Muscle layer of colon (tissue), 2 donors: ENCODE measurements at regions not wholly inside any gene's neighbourhood (a gene's known extent, or its start where the extent isn't known, plus 50 kb on each side); places are given as distances from the start of the nearest gene placed in this dataset.

ENCODE experiments used
- H3K27ac ChIP-seq: one replicate; pipeline ENCODE4 v1.7.0; 2013; ENCODE audit warnings: low read depth, mild to moderate bottlenecking, low read length, moderate library complexity
- H3K27me3 ChIP-seq, 2 donors: one replicate each; pipeline ENCODE4 v1.7.0; 2013; ENCODE audit warnings: low read length in 2 of 2, mild to moderate bottlenecking in 2 of 2; ENCODE audit not compliant: insufficient read depth in 2 of 2, control insufficient read depth in 1 of 2
- H3K36me3 ChIP-seq: one replicate; pipeline ENCODE4 v1.7.0; 2013; ENCODE audit warnings: mild to moderate bottlenecking, low read length; ENCODE audit not compliant: insufficient read depth
- H3K4me1 ChIP-seq: one replicate; pipeline ENCODE4 v1.7.0; 2013; ENCODE audit warnings: mild to moderate bottlenecking, low read length; ENCODE audit not compliant: insufficient read depth
- H3K4me3 ChIP-seq, 2 donors: one replicate each; pipeline ENCODE4 v1.7.0; 2013; ENCODE audit warnings: low read length in 2 of 2, low read depth in 1 of 2, mild to moderate bottlenecking in 1 of 2, moderate library complexity in 1 of 2
- H3K9ac ChIP-seq: one replicate; pipeline ENCODE4 v1.7.0; 2013; ENCODE audit warnings: low read length
- H3K9me3 ChIP-seq: one replicate; pipeline ENCODE4 v1.7.0; 2013; ENCODE audit warnings: mild to moderate bottlenecking, low read length
- donor health status: abdominal sarcoma.
- donor health status: Adenocarcinoma of cecum.

GRCh38 chr5:159833846-159834245, 82.4 kb upstream of the ADRA1B start:
- H3K36me3 ChIP-seq: no peaks in the 10 kb centered on the region
- no peaks in the 10 kb centered on the region for H3K9me3 ChIP-seq
- no peaks in the 10 kb centered on the region for H3K27me3 ChIP-seq
- H3K4me1 ChIP-seq: no peaks in the 10 kb centered on the region
- H3K27ac ChIP-seq: no peak overlapping the region
- H3K4me3 ChIP-seq: no peak overlapping the region
- no peak overlapping the region for H3K9ac ChIP-seq

GRCh38 chr5:159835548-159835947, 80.7 kb upstream of the ADRA1B start:
- Histone ChIP-seq H3K9ac (no peak overlapping the region), H3K4me1 (no peaks in the 10 kb centered on the region), H3K27ac (no peak overlapping the region), H3K27me3 (no peaks in the 10 kb centered on the region), H3K9me3 (no peaks in the 10 kb centered on the region), H3K36me3 (no peaks in the 10 kb centered on the region), H3K4me3 (no peak overlapping the region)

- Histone ChIP-seq H3K27me3 (no peaks in the 10 kb centered on the region), H3K27ac (no peak overlapping the region), H3K4me1 (no peaks in the 10 kb centered on the region), H3K4me3 (no peak overlapping the region), H3K9me3 (no peaks in the 10 kb centered on the region), H3K36me3 (no peaks in the 10 kb centered on the region), H3K9ac (no peak overlapping the region)
These were observed 79.6 kb upstream of the ADRA1B start for GRCh38 chr5:159836691-159837090.

GRCh38 chr5:159837860-159838259, 78.4 kb upstream of the ADRA1B start:
- H3K36me3 ChIP-seq: no peaks in the 10 kb centered on the region
- H3K9me3 ChIP-seq: no peaks in the 10 kb centered on the region
- no peaks in the 10 kb centered on the region for H3K4me1 ChIP-seq
- no peak overlapping the region for H3K9ac ChIP-seq
- no peaks in the 10 kb centered on the region for H3K27me3 ChIP-seq
- no peak overlapping the region for H3K4me3 ChIP-seq
- H3K27ac ChIP-seq: no peak overlapping the region

- H3K36me3 ChIP-seq: no peaks in the 10 kb centered on the region
- no peak overlapping the region for H3K9ac ChIP-seq
- no peaks in the 10 kb centered on the region for H3K9me3 ChIP-seq
- H3K27ac ChIP-seq: no peak overlapping the region
- H3K4me1 ChIP-seq: no peaks in the 10 kb centered on the region
- no peaks in the 10 kb centered on the region for H3K27me3 ChIP-seq
- H3K4me3 ChIP-seq: no peak overlapping the region
These were observed 77.6 kb upstream of the ADRA1B start for GRCh38 chr5:159838551-159839222.

- no peaks in the 10 kb centered on the region for H3K4me1 ChIP-seq
- H3K36me3 ChIP-seq: no peaks in the 10 kb centered on the region
- H3K27ac ChIP-seq: no peak overlapping the region
- H3K27me3 ChIP-seq: no peaks in the 10 kb centered on the region
- no peak overlapping the region for H3K4me3 ChIP-seq
- no peaks in the 10 kb centered on the region for H3K9me3 ChIP-seq
- H3K9ac ChIP-seq: no peak overlapping the region
These were observed 71.8 kb upstream of the ADRA1B start for GRCh38 chr5:159844267-159845121.

- H3K36me3 ChIP-seq: no peaks in the 10 kb centered on the region
- no peak overlapping the region for H3K4me3 ChIP-seq
- no peak overlapping the region for H3K27ac ChIP-seq
- no peaks in the 10 kb centered on the region for H3K9me3 ChIP-seq
- H3K9ac ChIP-seq: no peak overlapping the region
- no peaks in the 10 kb centered on the region for H3K4me1 ChIP-seq
- H3K27me3 ChIP-seq: peaks cover 0 to 5% of the 10 kb centered on the region in 2 donors
These were observed 66.7 kb upstream of the ADRA1B start for GRCh38 chr5:159849437-159850083.

- H3K4me3 ChIP-seq: no peak overlapping the region
- H3K36me3 ChIP-seq: no peaks in the 10 kb centered on the region
- no peaks in the 10 kb centered on the region for H3K9me3 ChIP-seq
- H3K27ac ChIP-seq: no peak overlapping the region
- peaks cover 0 to 5% of the 10 kb centered on the region in 2 donors for H3K27me3 ChIP-seq
- H3K9ac ChIP-seq: no peak overlapping the region
- no peaks in the 10 kb centered on the region for H3K4me1 ChIP-seq
These were observed 66.1 kb upstream of the ADRA1B start for GRCh38 chr5:159850160-159850559.

- Histone ChIP-seq H3K36me3 (no peaks in the 10 kb centered on the region), H3K9me3 (no peaks in the 10 kb centered on the region), H3K4me3 (no peak overlapping the region), H3K9ac (no peak overlapping the region), H3K27ac (no peak overlapping the region), H3K4me1 (no peaks in the 10 kb centered on the region), H3K27me3 (peaks cover 0 to 5% of the 10 kb centered on the region in 2 donors)
These were observed 65.2 kb upstream of the ADRA1B start for GRCh38 chr5:159851053-159851452.

- H3K9ac ChIP-seq: no peak overlapping the region
- H3K4me3 ChIP-seq: no peak overlapping the region
- H3K4me1 ChIP-seq: no peaks in the 10 kb centered on the region
- peaks cover 0 to 5% of the 10 kb centered on the region in 2 donors for H3K27me3 ChIP-seq
- H3K9me3 ChIP-seq: no peaks in the 10 kb centered on the region
- no peak overlapping the region for H3K27ac ChIP-seq
- no peaks in the 10 kb centered on the region for H3K36me3 ChIP-seq
These were observed 61.4 kb upstream of the ADRA1B start for GRCh38 chr5:159854916-159855315.

- H3K36me3 ChIP-seq: no peaks in the 10 kb centered on the region
- no peak overlapping the region for H3K4me3 ChIP-seq
- peaks cover 0 to under 1% of the 10 kb centered on the region in 2 donors for H3K27me3 ChIP-seq
- H3K4me1 ChIP-seq: no peaks in the 10 kb centered on the region
- no peak overlapping the region for H3K27ac ChIP-seq
- H3K9ac ChIP-seq: no peak overlapping the region
- no peaks in the 10 kb centered on the region for H3K9me3 ChIP-seq
These were observed 60.6 kb upstream of the ADRA1B start for GRCh38 chr5:159855476-159856191.
